ENCODE measurements at regions not wholly inside any gene's neighbourhood (a gene's known extent, or its start where the extent isn't known, plus 50 kb on each side); places are given as distances from the start of the nearest gene placed in this dataset.

DNA sequence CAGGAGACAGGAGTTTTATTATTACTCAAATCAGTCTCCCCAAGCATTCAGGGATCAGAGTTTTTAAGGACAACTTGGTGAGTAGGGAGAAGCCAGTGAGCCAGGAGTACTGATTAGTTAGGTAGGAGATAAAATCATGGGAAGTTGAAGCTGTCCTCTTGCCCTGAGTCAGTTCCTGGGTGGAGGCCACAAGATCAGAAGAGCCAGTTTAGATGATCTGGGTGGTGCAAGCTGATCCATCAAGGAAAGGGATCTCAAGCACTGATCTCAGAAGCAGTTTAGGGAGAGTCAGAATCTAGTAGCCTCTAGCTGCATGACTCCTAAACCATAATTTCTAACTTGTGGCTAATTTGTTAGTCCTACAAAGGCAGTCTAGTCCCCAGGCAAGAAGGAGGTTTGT, 706.5 kb upstream of the MAP3K7 start:
- no peak for ATAC-seq (ENCODE audit: low FRiP score)
- TF ChIP-seq, protein P1, sequence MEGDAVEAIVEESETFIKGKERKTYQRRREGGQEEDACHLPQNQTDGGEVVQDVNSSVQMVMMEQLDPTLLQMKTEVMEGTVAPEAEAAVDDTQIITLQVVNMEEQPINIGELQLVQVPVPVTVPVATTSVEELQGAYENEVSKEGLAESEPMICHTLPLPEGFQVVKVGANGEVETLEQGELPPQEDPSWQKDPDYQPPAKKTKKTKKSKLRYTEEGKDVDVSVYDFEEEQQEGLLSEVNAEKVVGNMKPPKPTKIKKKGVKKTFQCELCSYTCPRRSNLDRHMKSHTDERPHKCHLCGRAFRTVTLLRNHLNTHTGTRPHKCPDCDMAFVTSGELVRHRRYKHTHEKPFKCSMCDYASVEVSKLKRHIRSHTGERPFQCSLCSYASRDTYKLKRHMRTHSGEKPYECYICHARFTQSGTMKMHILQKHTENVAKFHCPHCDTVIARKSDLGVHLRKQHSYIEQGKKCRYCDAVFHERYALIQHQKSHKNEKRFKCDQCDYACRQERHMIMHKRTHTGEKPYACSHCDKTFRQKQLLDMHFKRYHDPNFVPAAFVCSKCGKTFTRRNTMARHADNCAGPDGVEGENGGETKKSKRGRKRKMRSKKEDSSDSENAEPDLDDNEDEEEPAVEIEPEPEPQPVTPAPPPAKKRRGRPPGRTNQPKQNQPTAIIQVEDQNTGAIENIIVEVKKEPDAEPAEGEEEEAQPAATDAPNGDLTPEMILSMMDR (IDR thresholded peaks at IDR 0.05): no peak
- DNase-seq (ENCODE audit: low spot score): no peak

DNA sequence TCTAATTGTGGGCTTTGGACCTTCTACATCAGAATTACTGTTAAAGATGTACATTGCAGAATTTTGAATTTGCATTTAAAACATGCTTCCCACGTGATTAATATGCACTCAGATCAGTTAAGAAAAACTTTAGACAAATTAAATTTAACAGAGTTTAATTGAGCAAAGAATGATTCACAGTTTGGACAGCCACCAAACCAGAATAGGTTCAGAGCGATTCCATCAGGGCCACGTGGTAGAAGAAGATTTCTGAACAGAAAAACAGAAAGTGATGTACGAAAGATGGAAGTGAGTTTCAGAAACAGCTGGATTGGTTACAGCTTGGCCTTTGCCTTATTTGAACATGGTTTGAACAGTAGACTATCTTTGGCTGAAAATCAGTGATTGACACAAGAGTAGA, 704.2 kb upstream of the MAP3K7 start:
- DNase-seq (ENCODE audit: low spot score): no peak
- ATAC-seq (ENCODE audit: low FRiP score): no peak
- TF ChIP-seq, protein P1 (IDR thresholded peaks at IDR 0.05): no peak

DNA sequence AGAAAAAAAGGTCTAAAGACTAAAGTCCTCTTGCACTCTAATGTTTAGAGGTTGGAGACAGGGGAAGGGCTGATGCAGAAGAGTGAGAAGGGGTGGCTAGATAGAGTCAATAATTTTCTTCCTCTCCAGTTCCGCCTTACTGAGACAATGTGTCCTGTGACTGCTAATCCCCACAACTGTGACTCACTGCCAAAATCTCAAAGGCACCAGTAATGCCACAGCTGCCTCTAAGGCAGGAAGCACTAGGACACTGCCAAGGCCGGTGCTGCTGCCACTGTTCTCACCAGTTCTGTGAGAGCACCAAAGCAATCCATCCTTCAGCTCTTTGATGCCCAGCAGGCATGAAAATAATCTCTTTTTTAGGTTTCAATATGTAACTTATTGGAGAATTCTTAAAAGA, 701.9 kb upstream of the MAP3K7 start:
- ATAC-seq (ENCODE audit: low FRiP score) (no peak), DNase-seq (ENCODE audit: low spot score) (no peak)
- TF ChIP-seq, protein P1 (IDR thresholded peaks at IDR 0.05): no peak

DNA sequence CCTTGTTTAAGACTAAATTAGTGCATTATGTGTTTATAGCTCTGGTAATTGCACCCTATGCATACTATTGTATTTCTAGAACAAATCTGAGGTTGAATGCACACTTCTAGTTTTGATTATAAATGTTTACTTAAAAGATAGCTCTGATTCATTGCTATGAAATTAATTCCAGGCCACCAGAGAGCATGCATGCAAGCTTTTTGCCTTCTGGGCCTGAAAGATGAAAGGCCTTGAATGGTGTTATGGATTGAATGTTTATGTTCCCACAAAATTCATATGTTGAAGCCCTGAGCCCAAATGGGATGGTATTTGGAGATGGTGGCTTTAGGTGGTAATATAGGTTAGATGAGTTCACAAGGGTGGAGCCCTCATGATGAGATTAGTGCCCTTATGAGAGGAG, 695.0 kb upstream of the MAP3K7 start:
- TF ChIP-seq, protein P1 (IDR thresholded peaks at IDR 0.05): no peak
- DNase-seq (ENCODE audit: low spot score) (no peak), ATAC-seq (ENCODE audit: low FRiP score) (no peak)

- ATAC-seq (ENCODE audit: low FRiP score) (no peak), DNase-seq (ENCODE audit: low spot score) (no peak)
- TF ChIP-seq, protein P1 (IDR thresholded peaks at IDR 0.05): no peak
Observed at GRCh38 chr6:91280494-91280830, 693.6 kb upstream of the MAP3K7 start.

GRCh38 chr6:91279740-91280493, 693.0 kb upstream of the MAP3K7 start:
- ATAC-seq (ENCODE audit: low FRiP score) (no peak), DNase-seq (ENCODE audit: low spot score) (no peak)
- TF ChIP-seq, protein P1 (IDR thresholded peaks at IDR 0.05): no peak

GRCh38 chr6:91278416-91278815, 691.5 kb upstream of the MAP3K7 start:
- TF ChIP-seq, protein P1 (IDR thresholded peaks at IDR 0.05): no peak
- ATAC-seq (ENCODE audit: low FRiP score): no peak

More at GRCh38 chr6:91278416-91278815, 691.5 kb upstream of the MAP3K7 start:
- DNase-seq (ENCODE audit: low spot score): no peak
